ENCODE measurements at regions not wholly inside any gene's neighbourhood (a gene's known extent, or its start where the extent isn't known, plus 50 kb on each side); places are given as distances from the start of the nearest gene placed in this dataset.

- no peak for DNase-seq
Observed at GRCh38 chr12:24069532-24070395, 120.3 kb upstream of the SOX5 start.

GRCh38 chr12:24066865-24067264 is 117.4 kb upstream of the SOX5 start:
- DNase-seq: peak; percentile 63

DNA sequence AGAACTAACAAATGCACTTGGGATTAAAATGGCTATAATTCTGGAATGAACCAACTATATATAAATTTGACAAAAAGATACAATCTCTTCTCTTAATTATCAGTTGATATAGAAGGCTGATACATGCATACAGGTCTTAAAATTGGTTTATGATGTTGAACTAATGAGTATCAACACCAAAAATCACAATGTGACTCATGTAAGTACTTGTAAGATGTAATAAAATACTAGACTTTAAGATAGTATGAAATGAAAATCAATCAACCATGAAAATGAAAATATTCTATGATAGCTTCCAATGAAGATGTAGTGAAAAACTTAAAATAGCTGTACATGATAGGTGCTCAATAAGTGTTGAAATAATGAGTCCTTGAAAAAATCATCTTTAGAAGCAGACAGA is 116.6 kb upstream of the SOX5 start:
- no peak for DNase-seq

GRCh38 chr12:24062642-24063245 is 113.3 kb upstream of the SOX5 start:
- peak; percentile 29 for DNase-seq

- DNase-seq: no peak
Observed at GRCh38 chr12:24060089-24060488, 110.6 kb upstream of the SOX5 start.

DNA sequence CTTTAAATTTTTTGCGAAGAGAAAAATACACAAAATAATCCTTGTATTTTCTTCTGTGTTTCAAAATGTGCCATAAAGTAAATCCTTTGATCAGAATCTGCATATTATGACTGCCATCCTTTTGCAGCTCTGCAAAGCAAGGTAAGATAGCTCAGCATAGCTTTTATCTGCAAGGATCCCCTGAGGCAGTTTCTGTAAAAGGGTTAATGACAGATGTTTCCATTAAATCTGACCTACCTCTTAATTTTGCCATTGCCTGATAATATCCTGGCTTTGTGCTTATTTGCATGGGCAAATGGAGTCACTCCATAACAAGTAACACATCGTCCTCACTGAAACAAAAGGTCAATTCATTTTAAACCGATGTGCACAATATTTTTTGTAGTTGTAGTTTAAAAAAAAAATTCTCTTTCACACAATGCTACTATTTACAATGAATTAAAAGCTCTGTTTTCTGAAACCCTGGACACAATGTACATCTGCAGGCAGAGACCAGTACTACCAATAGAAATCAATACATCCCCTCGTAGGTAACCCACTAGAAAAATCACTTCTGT is 108.5 kb upstream of the SOX5 start:
- DNase-seq: no peak

DNA sequence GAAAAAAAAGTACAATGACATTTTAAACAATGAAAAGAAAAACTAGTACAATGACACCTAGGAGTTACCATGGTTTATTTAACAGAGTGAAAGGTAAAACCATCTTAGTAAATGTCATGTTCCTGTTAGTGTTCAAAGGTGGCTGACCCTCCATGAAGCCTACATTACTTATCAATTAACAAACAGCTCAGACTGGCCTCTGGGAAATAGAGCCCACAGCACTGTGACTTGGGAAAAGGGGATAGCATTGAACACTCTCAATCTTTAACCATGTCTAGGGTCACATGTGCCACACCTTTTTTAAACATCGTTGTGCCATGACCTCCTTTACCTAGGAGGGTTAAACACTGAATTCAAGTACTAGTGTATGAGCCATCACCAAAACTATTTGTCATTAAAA is 106.3 kb upstream of the SOX5 start:
- DNase-seq: no peak

- DNase-seq: no peak
Observed at GRCh38 chr12:24054416-24054815, 104.9 kb upstream of the SOX5 start.

- DNase-seq: no peak
Observed at GRCh38 chr12:24049728-24050127, 100.3 kb upstream of the SOX5 start.

DNA sequence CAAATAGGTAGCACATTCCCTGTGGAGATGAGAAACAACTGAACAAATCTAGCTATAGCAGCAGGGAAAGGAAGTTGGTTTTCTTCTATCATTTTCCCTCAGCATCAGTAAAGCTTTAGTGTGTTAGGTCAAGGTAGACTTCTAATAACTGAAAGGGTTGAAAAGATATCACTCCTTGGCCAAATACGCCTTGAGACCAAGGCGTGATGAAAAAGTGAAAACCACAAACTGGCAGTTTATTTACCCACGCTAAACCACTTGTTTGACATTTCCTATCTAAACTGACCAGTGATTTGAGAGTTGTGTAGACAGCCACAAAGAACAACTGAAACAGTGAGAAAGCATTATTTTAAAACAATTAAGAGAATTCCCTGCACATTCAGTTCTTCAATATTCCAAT is 99.6 kb upstream of the SOX5 start:
- DNase-seq: no peak

DNA sequence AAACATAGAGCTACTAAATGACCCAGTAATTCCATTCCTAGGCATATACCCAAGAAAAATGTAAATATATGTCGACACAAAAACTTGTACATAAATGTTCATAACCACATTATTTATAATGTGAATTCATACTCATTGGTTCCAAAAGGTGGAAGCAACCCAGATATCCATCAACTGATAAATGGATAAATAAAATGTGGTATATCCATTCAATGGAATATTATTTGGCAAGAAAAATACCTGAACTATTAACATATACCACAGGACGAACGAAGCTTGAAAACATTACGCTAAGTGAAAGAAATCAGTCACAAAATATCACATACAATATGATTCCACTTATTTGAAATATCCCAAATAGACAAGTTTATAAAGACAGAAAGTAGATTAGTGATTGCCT is 99.0 kb upstream of the SOX5 start:
- DNase-seq: no peak

DNA sequence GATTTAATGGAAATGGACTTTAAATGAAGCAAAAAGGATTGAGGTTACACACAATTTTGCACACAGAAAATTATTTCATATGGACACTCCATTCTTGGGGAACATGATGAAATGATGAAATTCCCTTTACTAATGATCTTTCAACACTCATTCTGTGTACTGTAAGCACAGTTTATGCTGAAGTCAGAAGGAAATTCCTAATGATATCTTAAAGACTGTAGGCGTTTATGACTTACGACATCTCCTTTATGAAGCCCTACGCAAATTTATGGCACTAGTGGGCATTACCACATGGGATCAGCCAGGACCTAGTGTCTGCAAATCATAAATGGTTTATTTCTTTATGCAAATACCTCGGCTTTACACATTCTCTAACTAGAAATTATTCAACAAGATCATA is 97.9 kb upstream of the SOX5 start:
- no peak for DNase-seq

DNA sequence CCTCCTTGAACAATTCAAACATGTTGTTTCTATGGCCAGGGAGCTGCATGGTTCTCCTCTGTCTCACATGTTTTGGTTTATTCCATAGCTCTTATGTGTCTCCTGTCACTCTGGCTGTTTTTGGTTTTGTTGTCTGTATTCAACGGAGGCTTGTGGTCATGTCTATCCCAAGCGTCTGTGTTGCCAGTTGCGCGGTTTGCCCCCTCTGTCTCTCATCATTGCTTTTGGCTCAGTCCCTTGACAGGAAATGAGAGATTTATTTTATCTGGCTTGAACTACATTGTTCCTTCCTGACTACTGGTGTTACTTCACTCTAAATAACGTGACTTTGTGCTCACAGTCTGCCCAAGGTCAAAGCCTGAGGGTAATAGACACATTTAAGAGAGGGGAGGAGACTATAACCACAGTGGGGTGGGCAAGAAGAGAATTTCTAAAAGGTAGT is 96.4 kb upstream of the SOX5 start:
- DNase-seq: peak; percentile 80

GRCh38 chr12:24044941-24045703 is 95.7 kb upstream of the SOX5 start:
- DNase-seq: no peak

DNA sequence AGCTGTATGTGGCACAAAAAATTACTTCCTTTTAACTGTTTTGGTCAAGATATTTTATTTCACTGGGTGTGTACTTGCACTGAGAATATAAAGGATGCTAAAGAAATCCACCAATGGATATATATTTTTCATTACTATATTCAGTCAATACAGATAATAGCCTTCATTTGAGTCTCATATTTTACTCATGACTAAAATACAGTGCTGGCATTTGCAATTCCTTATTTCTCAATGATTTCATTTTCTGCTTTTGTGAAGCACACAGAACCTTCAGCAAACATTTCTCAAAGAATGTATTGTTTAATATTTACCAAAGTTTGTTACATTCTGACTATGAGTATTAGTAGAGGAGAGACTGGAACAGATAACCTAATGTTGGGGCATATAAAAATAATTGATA is 93.2 kb upstream of the SOX5 start:
- no peak for DNase-seq

DNA sequence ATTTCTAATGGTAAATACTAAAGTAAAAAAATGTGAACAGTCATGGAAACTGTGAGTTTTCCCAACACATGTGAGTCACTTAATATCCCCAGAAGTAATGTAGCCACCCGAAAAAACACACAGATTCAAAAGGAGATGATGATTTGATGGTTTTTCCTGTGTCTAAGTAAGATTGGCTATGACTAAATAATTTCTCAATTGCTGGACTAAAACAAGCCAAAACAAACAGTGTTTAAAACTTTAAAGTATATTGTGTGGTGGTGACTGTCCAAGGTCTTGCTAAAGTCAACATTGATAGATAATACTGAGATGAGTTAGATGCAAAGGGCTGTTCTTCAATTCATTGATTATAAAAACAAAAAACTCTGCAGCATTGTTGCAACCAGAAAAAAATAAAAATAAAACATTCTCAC is 89.6 kb upstream of the SOX5 start:
- DNase-seq: peak; percentile 87

DNA sequence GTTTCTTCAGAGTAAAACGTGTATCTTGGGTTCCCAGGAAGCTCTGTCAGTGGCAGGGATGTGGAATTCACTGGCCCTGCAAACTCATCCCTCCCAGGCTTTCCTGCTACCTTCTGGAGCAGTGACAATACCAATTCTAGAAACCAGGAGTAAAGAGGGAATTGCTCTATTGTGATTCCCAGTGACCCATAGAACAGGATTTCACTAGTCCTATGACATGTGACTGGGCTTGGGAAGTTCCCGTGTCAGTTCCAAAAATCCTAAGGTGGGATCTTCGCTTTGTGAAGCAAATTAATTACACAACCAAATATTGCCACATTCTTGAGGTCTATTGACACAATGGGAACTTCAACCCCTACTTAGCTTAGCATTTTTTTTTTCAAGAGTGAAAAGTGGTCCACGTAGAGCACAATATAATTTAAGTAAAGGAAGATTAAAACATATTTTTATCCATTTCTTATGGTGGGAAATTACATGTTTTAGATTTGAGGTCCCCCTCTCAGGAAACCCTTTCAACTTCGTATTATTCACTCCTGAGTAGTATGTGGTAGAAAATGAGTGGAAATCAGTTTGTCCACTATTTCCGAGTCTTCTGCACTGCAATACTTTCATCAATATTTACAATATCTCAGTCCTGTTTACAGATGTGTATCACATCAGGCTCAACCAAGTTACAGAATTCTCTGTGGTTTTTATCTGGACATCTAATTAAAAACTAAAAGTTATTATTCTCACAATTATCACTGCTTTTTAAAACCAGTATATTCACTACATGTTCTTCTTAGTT is 88.9 kb upstream of the SOX5 start:
- no peak for DNase-seq

DNA sequence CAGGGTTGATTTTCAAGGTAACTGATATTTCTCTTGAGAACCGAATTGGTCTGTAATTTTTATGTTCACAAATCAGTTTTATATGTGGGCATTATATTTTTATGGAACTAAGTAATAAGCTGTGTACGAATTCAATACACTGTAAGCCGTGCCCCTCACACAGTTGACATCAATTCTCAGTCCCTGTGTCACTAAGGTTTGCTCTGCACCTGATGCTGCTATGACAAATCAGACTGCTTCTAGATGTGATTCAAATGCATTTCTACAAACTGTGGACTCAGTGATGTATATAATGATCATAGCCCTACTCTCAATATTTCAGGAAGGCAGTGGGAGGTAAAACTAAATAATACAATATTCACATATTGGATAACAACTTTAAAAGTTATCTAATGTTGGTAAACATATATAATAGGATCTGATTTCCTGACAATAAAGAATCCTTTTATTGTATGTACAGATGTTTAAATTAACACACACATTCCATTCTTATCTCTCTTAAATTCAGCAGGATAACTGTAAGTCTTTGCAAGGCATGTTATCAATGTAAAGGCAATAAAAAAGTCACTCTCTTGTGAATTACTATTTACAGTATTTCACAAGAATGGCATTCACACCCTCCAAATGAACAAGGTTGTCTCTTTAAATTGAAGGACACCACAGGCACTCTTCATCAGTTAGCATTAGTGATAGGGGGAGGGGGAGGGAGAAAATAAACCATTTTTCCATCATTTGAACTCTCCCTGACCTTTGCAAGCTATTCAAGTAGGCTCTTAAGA is 87.2 kb upstream of the SOX5 start:
- peak; percentile 3 for DNase-seq

GRCh38 chr12:24034894-24035293 is 85.4 kb upstream of the SOX5 start:
- no peak for DNase-seq

DNA sequence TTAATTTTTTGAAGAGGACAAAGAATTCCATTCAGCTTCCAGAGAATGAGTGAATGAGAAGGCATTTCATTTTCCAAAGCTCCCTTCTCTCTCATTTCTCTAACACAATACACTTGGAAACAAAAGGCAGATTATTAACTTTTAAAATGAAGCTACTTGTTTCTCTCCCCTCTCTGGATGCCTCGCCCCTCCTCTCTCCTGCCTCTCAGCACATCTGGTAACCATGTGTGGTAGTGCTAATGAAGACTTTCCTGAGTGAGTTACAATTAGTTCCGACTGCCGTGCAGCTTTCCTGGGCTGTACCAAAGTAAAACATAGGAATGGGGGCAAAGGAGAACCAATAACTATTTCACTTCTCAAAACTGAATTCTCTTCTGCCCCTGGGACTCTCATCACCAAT is 84.7 kb upstream of the SOX5 start:
- peak; percentile 51 for DNase-seq

GRCh38 chr12:24027352-24027751 is 77.9 kb upstream of the SOX5 start:
- no peak for DNase-seq

Data from fibroblast of skin of right quadriceps (primary cell).